ENCODE measurements at regions not wholly inside any gene's neighbourhood (a gene's known extent, or its start where the extent isn't known, plus 50 kb on each side); places are given as distances from the start of the nearest gene placed in this dataset.

GRCh38 chr16:51950118-51950780 is 596.7 kb downstream of the TOX3 start:
- intact Hi-C loops (cut with micrococcal nuclease) (no loop called here), dilution Hi-C loops (cut with MboI; ENCODE audit: extremely low pct_ligation_motif_present, low sequenced_read_pairs) (no loop called here)
- Histone ChIP-seq H3K27ac (ENCODE audit: insufficient read depth, low read depth, low read length) (no peak overlapping the region), H4K20me1 (replicated peaks; ENCODE audit: control insufficient read depth, extremely low read depth, insufficient read depth, low read length) (no peaks in the 10 kb centered on the region), H3K4me1 (ENCODE audit: control insufficient read depth, extremely low read depth, insufficient read depth, low read length) (no peaks in the 10 kb centered on the region), H3K9me1 (replicated peaks; ENCODE audit: control insufficient read depth, extremely low read depth, insufficient read depth, low read length) (no peaks in the 10 kb centered on the region), H3K4me3 (replicated peaks in 1 of 3; ENCODE audit: insufficient read depth in 1 of 3, low read depth in 1 of 3, low read length in 3 of 3) (no peak overlapping the region), H3K27me3 (ENCODE audit: control insufficient read depth in 2 of 2, insufficient read depth in 2 of 2, low read length in 2 of 2) (no peaks in the 10 kb centered on the region), H3K9me3 (replicated peaks; ENCODE audit: control insufficient read depth, insufficient read depth, low read length) (peaks cover 4% of the 10 kb centered on the region), H3K79me2 (ENCODE audit: control insufficient read depth, insufficient read depth, low read length) (no peaks in the 10 kb centered on the region), H3K9ac (replicated peaks; ENCODE audit: extremely low read depth, insufficient read depth, low read length) (no peak overlapping the region), H3K36me3 (ENCODE audit: control insufficient read depth in 2 of 2, extremely low read depth in 1 of 2, insufficient read depth in 2 of 2, low read length in 2 of 2) (no peaks in the 10 kb centered on the region), H3K4me2 (ENCODE audit: insufficient read depth, low read length) (no peak overlapping the region), H2AFZ (ENCODE audit: low read depth, low read length) (no peak overlapping the region)
- no peak for TF ChIP-seq JUN (IDR thresholded peaks at IDR 0.05; ENCODE audit: borderline replicate concordance, insufficient read depth, insufficient read length, low read depth)
- TF ChIP-seq MYC (IDR thresholded peaks at IDR 0.05; ENCODE audit: low read depth, low read length): no peak
- TF ChIP-seq POLR2AphosphoS5 (IDR thresholded peaks at IDR 0.05; ENCODE audit: insufficient read depth, low read depth, low read length): no peak
- no peak for TF ChIP-seq FOS (IDR thresholded peaks at IDR 0.05; ENCODE audit: borderline replicate concordance, insufficient read depth, low read length)
- TF ChIP-seq GATA2 (IDR thresholded peaks at IDR 0.05; ENCODE audit: insufficient read depth, insufficient read length, low read depth, low read length): no peak
- no peak for TF ChIP-seq MAX (IDR thresholded peaks at IDR 0.05; ENCODE audit: insufficient read depth, insufficient read length)
- TF ChIP-seq CTCF (IDR thresholded peaks at IDR 0.05; ENCODE audit: extremely low read depth in 1 of 2, insufficient read depth in 1 of 2, low read depth in 1 of 2, low read length in 2 of 2): no peak
- no peak for TF ChIP-seq EZH2 (IDR thresholded peaks at IDR 0.05; ENCODE audit: borderline replicate concordance, low read depth, low read length, severe bottlenecking)
- TF ChIP-seq POLR2A (IDR thresholded peaks at IDR 0.05; ENCODE audit: low read depth, low read length): no peak
- DNase-seq (ENCODE audit: low read depth, low spot score): no peak
- no TSS peak for BruUV-seq (replicated peaks)
- ChIA-PET POLR2A (no interaction called here), CTCF (no interaction called here)
- FAIRE-seq: no peak

Data from endothelial cell of umbilical vein (primary cell).